DMS153 (cell line): ENCODE measurements at regions not wholly inside any gene's neighbourhood (a gene's known extent, or its start where the extent isn't known, plus 50 kb on each side); places are given as distances from the start of the nearest gene placed in this dataset.
"Not testable (repeated sequence)": the region's sequence is repeated elsewhere in the genome, so short reads cannot be mapped to it uniquely, and the experiment has no call there.

Experiments
- DNase-seq: peaks from one replicate; lab custom pipeline; 2025; lab: John Stamatoyannopoulos, UW

DNA sequence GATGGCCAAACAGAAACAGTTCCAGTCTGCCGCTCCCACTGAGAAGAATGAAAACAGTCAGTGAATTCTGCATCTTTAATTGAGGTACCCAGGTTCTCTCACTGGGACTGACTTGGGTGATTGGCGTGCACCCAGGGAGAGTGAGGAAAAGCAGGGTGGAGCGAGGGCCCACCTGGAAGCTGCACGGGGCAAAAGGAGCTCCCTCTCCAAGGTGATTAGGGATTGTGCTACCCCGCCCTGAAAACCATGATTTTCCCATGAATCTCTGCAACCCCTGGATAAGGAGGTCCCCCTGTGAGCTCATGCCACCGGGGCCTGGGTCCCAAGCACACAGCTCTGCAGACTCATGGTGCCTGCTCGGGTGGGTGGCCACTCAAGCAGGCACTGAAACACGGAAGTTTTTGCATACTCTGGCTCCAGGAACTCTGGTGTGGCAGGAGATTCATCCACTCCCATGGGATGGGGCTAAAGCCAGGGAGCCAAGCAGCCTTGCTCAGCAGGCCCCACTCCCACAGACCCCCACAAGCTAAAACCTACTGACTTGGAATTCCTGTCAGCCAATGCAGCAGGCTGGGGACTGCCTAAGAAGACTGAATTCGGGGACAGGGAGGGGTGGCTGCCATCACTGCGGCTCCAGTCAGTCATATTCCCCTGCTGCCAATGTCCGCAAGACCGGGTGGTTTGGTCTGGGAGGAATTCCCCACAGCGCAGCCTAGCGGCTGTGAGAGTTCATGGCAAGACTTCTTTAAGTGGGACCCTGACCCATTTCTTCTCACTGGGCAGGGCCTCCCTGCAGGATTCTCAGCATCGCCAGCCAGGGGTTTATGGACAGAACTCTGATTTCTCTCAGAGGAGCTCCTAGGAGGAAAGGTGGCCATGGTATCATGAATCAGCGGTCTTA is 652.2 kb upstream of the RGMB start:
- DNase-seq: no peak

DNA sequence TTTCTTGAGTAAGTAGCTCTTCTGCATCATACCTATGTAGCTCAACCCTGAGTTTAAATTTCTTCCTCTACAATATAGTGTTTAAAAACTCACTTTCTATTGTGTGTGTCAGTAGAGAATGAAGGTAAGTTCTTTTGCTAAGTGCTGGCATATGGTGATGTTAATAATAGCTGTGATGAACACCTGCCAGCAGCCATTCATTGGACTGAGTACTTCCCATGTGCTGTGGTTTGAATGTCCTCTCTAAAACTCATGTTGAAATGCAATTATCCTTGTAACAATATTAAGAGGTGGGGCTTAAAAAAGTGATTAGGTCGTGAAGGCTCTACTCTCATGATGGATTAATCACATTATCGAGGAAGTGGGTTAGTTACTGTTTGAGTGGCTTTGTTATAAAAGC is 645.2 kb upstream of the RGMB start:
- DNase-seq: no peak

DNA sequence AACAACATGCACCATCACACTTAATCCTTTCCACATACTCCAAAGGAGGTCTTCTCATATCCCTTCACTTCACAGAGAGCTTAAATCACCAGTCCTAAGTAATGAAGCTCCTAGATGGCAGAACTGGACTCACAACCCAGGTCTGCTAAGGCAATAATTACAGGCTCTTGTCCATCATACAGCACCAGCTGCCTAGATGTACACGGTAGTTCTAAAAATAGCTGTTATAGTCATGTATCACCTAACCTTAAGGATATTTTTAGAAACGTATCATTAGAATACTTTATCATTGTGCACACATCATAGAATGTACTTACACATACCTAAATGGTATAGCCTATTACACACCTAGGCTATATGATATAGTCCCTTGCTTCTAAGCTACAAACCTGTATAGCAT is 644.6 kb upstream of the RGMB start:
- no peak for DNase-seq

DNA sequence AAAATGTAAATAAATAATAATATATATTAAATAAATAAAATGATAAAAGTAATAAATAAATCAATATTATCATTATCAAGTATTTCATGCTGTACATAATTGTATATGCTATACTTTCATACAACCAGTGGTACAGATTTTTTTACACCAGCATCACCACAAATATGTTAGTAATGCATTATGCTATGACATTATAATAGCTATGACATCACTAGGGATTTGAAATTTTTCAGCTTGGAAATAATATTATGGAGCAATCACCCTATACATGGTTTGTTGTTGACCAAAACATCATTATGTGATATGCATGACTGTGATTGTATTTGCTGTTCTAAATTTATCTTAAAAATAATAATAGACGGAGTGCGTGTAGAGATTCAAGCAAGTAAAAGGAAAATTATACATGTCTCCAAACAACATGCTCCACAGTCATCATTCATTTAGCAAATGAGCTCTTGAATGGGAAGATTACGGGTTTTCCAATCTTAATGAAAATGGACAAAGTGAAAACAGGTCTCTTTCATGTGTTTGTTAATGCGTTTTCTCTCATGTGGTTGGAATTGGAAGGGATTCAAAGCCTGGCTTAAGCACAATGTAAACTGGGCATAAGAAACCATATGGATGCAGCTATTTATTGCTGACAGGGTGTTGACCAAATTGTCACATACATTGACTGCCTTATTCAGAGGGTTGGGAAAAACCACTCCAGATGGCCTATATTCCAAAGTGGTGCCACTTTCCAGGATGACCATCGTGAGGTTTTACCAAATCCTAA is 643.0 kb upstream of the RGMB start:
- no peak for DNase-seq

DNA sequence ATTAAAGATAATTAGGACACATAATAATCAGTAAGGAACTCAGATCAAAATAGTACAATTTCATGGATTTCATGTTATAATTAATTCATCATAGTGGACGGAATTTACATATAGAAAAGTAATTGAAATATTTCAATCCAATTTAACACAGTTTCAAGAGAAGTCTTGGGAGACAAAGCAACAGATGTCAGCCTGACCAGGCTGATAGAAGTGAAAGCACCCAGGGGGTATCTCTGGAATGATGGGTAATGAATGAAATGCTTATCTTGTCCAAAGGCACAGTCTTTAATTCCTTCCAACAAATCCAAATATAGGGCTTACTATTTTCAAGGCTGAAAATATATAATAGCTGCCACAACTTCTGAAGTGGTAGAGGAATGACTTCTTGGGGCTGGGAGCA is 629.3 kb upstream of the RGMB start:
- no peak for DNase-seq

DNA sequence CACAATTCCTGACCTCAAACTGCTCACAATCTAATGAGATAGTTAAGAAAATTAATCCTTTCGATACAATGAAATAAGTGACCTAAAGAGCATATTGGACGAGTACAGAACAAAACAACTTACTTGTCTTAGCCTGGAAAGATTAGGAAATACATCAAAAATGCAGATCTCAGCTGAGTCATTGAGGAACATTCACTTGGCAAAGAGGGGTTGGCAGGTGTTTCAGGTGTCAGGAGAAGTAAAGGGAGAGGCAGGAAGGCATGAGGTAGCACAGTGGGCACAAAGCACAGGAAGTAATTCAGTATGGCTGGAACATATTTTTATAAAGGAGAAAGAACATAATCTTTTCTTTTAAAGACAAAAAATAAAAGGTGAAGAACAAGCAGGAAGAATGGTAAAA is 628.8 kb upstream of the RGMB start:
- DNase-seq: no peak

DNA sequence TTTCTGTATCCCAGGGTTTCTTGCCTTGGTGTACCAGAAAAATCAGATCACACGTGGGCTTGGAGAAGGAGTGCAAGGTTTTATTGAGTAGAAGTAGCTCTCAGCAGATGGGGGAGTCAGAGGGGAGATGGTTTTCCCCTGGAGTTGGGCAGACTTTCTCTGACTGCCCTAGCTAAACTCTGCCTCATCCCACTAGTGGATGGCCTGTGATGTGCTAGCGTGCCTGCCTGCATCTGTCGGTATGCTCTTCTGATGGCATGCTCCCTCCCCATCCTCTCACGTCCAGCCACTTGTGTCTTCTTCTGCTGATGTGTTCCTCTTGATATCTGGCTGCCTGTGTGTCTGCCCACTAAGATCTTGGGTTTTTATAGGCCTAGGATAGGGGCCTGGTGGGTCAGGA is 616.1 kb upstream of the RGMB start:
- DNase-seq: no peak

DNA sequence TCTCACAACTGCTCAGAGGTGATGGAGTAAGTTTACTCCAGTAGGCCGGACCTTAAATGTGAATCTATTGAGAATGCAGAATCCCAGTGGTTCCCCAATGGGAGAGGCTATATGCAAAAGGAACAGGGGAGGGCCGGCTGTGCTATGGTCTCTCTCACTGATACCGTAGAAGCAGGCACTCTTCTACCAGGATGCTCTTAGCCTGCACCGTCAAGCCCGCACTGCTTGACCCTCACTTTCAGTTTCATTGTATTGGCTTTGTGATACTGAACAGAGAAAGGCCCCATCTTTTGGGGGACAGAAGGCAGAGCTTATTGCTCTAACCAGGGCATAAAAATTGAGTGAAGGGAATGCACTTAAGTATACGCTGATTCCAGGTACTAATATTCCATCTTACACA is 615.0 kb upstream of the RGMB start:
- DNase-seq: no peak

DNA sequence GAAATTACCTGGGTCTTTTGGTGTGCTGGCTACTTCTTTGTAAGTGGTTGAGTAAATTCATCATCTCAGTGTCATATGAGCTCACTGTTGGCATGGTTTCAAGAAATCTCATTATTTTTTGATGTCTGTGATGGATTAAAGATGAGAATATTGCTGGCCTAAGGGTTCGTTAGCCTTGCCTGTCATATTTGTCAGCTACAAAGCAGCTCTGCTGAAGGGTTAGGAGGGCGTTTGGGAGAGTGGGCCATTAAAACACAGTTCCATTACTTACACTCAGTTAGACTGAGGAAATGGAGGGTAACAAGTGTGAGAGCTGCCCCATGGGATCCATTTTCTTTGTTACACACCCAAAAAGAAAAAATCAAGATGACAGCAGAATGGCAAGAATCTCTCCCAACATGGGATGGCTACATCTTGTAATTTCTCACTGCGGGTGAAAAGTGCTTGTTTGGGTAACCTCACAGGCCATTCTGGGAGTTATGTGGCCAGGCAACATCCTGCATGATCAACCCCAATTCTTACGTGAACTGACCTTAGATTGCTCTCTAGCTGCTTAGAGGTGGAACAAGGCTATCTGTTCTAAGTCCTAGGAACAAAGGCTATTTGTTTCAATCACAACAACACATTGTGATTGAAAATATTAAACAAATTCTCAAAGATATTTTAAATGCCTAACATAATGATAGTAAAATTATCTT is 609.5 kb upstream of the RGMB start:
- DNase-seq: no peak

DNA sequence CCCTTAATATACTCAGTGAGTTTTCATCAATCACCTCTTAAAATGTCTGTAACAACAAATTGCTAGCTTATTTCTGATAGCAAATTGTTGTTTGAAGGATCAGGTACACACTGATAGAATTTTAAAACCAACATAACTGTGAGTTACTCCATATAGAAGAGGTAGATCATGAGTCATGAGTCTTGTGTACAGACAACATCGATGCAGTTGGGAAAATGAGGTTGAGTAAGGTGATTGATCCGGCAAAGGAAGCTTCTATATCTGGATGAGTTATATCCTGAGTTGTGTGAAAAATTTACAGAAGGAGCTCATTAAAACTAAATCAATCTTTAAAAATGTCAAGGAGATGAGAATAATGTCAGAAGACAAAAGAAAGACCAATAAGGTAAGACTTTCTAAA is 604.6 kb upstream of the RGMB start:
- DNase-seq: no peak

DNA sequence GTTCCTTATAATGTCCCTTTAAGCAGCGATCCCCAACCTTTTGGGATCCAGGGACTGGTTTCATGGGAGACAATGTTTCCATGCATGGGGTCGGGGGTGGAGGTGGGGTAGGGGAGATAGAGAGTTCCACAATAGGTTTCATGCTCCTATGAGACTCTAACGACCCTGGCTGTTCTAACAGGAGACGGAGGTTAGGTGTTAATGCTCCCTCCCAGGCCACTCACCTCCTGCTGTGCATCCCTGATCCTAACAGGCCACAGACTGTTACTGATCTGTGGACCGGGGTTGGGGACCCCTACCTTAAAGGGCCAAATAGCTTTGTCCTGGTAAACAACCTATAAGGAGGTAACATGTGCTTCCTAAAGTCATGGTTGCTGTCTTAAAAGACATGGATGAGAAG is 602.5 kb upstream of the RGMB start:
- no peak for DNase-seq

DNA sequence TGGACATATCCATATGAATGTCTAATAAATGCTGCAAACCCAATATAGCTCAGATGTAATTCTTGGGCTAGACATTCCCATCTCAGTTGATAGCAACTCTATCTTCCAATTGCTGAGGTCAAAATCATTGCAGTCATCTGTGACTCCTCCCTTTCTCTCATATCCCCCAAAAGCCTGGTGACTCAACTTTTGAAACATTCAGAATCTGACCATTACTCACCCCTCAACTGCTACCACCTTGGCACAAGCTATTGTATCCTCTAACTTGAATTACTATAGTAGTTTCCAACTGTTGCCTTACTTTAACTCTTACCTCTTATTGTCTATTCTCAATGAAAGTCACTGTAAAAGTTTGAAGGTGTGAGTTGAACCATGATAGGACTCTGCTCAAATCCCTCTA is 600.1 kb upstream of the RGMB start:
- DNase-seq: no peak

DNA sequence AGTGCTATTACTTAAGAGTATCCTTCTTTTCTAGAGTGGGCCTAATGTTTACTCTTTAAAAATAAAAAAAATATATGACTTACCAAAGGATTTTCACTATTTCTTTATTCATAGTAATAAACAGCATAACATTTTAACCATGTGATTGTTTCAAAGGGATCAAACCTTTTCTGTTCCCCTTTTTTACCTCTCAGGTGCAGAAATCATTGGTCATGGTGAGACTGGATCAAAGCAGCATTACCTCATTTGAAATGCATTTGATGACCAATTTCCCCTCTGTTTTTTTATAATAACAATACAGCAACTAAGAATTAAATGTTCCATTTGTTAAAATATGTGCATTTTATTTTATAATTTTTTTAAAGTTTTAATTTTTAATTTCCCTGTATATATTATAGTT is 598.0 kb upstream of the RGMB start:
- DNase-seq: no peak

DNA sequence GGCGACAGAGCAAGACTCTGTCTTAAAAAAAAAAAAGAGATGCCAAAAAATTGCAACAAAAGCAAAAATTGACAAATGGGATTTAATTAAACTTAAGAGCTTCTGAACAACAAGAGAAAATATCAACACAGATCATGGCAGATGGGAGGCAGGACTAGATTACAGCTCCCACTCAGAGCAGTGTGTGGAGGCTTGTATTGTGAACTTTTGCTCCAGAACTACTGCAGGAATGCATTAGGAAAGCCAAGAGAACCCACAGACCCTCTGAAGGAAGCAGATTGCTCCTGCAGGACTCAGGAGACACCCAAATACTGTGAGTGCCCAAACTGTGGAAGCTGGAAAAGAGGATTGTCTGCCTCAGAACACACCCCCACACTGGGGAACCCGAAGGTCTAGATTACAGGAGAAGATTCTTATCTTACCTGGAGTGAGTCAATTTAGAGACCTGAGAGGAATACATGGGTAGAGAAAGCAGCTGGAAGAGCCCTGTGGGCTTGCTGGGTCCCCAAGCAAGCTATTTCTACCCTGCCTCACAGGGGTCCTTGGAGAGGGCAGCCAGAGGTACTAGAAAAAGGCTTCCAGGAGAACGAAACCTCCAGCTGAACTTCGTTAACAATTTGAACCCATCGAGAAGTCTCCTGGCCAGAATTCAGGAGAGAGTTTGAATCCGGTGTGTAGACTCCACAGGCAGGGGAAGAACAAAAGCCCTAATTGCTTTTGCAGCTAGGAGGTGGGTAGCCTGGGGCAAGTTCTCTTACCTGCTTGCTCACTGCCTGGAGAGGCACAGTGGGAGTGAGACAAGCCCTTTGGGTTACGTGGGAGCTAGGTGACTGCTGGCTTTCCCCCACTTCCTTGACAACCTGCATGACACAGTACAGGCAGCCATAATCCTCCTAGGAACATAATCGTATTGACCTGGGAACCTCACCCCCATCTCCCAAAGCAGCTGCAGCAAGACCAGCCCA is 593.4 kb upstream of the RGMB start:
- DNase-seq: no peak

DNA sequence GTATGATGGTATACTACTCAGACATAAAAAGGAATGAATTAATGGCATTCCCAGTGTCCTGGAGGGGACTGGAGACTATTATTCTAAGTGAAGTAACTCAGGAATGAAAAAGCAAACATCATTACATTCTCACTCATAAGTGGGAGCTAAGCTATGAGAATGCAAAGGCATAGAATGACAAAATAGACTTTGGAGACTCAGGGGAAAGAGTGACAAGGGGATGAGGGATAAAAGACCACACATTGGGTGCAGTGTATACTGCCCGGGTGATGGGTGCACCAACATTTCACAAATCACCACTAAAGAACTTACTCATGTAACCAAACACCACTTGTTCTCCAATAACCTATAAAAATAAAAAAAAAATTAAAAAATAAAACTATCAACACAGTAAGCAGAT is 587.3 kb upstream of the RGMB start:
- DNase-seq: no peak

DNA sequence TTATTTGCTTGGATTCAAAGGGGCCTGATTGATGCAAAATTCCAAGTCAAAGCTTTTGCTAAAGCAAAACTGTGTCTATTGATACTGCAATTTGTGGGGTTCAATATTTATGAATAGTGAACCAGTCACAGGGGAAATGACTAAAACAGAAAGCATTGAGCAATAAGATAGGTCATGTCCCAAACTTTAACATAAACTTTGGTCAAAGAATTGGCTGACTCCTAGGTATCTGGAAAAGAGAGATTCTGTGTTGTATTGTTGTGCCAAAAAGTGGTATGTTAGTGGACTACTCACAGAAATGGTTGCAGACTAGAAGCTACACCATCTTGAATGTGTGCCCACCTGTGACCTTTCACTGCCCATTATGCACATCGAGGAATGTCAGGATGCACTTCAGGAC is 585.5 kb upstream of the RGMB start:
- DNase-seq: no peak

DNA sequence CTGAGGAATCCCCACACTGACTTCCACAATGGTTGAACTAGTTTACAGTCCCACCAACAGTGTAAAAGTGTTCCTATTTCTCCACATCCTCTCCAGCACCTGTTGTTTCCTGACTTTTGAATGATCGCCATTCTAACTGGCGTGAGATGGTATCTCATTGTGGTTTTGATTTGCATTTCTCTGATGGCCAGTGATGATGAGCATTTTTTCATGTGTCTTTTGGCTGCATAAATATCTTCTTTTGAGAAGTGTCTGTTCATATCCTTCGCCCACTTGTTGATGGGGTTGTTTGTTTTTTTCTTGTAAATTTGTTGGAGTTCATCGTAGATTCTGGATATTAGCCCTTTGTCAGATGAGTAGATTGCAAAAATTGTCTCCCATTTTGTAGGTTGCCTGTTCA is 583.1 kb upstream of the RGMB start:
- not testable (repeated sequence) for DNase-seq

DNA sequence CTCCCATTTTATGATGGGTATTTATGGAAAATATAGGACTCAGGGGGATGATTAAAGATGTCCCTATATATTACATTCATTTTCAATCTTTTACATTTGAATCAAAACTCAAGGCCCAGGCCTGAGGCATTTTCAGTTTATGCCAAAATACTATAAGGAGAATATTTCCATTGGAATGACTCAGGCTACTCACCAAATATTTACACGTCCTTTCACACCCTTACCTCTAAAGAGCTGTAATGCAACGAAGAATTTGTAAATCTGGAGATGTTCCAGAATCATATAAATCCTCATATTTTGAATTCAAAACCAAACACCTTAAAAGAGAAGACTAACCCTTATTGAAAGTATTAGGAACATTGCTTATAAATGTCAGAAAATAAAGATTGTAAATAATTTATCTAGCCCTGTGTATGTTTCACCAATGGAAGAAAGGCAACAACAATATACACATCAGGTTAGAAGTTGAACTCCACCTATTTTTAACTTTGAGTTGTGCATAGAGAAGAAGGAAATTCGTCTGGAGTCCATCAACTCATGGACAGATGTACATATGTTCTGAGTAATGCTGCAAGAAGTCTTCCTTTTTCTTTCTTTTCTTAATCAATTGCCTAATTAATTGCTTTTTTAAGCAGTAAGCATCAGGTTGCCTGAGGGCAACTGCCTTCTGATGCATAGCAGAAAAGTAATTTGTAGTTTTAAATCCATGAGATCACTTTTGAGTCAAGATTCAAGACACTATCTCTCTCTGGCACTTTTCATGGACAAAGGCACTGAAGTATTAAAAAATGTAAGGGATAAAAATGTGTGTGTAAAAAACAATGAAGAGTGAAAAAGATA is 579.3 kb upstream of the RGMB start:
- DNase-seq: no peak

DNA sequence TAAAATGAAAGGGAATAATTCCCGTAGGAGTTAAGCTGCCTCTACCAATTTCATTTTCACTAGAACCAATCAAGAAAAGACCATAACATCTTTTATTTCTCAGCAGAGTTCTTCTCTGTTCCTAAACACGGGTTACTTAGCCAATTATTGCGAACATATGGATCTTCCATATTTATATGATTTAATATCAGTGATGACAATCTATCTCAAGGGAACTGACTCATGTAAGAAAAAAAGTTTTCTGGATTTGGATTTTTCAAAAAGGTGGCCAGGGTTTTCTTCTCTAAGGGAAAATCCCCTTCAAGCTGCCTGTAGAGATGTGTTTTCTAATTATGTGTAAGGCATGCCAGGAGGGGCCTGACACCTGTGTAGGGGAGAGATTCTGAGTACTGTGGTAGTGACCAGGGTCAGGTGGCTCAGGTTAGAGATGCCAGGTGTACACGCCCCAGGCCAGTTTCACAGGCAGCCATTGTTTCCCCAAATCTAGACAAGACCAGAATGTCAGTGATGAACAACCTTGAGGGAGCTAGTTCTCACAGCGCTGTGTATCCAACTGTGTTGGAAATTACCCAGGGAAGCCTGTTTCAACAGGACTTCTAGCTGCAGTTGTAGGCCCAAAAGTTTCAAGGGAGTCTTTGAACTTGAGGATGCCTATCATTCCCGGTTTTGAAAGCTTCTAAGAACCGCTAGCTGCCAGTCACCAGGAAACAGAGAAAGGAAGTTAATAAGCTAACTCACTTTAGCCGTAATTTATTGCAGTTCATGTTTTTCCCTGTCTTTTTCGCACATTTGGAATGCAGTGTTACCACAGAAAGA is 572.5 kb upstream of the RGMB start:
- DNase-seq: no peak

DNA sequence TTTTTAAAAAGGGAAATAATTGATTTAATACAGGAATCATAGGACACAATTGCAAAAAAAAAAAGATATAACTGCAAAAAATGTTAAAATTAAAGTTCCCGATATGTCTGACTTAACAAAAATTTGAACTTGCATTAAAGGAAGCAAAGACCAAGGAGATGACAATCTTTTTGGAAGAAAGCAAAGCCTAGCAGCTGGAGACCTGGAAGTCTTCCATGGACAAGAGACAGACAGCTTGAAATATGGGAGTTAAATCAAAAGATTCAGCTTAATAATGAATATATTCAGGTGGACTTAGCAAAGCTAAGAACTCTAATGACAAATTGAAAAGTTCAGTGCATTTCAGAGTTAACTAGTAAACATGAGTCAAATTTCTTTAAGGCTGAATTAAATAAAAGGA is 568.7 kb upstream of the RGMB start:
- DNase-seq: no peak
